ENCODE measurements at regions not wholly inside any gene's neighbourhood (a gene's known extent, or its start where the extent isn't known, plus 50 kb on each side); places are given as distances from the start of the nearest gene placed in this dataset.

DNA sequence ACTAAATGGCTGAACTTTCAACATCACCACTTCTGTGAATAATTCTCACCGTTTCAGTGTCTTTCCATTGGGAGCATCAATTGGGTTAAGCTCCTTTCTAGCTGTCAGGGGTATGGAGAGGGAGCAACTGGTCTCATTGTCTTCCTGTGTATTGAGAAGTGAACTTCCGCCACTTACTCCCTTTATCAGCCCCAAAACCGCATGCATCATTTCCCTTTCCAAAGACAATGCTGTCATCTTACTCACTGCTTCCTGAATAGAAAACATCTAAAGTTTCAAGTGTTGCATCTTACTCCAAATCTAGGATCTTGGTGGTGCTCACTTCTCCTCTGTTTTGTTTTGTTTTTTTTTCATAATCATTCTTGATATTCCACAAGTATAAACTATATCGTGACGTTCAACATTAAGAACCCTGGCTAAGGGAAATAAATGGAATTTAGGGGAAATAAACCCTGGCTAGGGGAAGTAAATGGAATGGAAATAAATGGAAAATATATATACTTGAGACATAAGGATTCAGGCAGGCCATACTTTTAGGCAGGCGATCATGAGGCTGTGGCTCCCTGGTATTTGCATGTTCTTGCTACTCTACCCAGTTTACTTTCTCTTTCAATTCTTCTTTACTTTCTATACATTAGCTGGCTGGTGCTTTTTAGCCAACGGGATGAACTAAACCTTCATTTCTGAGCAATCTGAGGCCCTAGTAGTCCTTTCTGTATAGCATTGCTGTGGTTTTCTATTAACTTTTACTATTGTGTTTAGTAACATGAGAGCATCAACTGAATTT, 371.9 kb downstream of the BMPER start:
- TF ChIP-seq, protein P1, sequence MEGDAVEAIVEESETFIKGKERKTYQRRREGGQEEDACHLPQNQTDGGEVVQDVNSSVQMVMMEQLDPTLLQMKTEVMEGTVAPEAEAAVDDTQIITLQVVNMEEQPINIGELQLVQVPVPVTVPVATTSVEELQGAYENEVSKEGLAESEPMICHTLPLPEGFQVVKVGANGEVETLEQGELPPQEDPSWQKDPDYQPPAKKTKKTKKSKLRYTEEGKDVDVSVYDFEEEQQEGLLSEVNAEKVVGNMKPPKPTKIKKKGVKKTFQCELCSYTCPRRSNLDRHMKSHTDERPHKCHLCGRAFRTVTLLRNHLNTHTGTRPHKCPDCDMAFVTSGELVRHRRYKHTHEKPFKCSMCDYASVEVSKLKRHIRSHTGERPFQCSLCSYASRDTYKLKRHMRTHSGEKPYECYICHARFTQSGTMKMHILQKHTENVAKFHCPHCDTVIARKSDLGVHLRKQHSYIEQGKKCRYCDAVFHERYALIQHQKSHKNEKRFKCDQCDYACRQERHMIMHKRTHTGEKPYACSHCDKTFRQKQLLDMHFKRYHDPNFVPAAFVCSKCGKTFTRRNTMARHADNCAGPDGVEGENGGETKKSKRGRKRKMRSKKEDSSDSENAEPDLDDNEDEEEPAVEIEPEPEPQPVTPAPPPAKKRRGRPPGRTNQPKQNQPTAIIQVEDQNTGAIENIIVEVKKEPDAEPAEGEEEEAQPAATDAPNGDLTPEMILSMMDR (IDR thresholded peaks at IDR 0.05) = no peak
- no peak overlapping the region for H3K27ac ChIP-seq
- no peaks in the 10 kb centered on the region for H3K27me3 ChIP-seq
- H3K4me1 ChIP-seq = no peaks in the 10 kb centered on the region
- H3K4me3 ChIP-seq = no peak overlapping the region
- no peaks in the 10 kb centered on the region for H3K36me3 ChIP-seq
- no peaks in the 10 kb centered on the region for H3K9me3 ChIP-seq
- DNase-seq (ENCODE audit: low spot score) = no peak

DNA sequence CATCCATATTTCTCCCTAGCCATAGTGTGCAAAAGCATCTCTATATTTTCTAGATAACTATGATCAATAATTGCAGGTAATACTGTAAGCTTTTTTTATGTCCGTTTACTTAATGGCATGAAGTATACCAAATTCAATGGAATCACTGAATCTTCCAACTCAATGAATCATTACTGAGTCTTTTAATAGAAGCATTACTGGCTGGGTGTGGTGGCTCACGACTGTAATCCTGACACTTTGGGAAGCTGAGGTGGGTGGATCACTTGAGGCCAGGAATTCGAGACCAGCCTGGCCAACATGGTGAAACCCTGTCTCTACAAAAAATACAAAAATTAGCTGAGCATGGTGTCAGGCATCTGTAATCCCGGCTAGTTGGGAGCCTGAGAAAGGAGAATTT, 372.5 kb downstream of the BMPER start:
- no peak for DNase-seq (ENCODE audit: low spot score)
- Histone ChIP-seq H3K4me1 (no peaks in the 10 kb centered on the region), H3K27me3 (no peaks in the 10 kb centered on the region), H3K9me3 (no peaks in the 10 kb centered on the region), H3K4me3 (no peak overlapping the region), H3K36me3 (no peaks in the 10 kb centered on the region), H3K27ac (no peak overlapping the region)
- TF ChIP-seq, protein P1 (IDR thresholded peaks at IDR 0.05) = no peak

DNA sequence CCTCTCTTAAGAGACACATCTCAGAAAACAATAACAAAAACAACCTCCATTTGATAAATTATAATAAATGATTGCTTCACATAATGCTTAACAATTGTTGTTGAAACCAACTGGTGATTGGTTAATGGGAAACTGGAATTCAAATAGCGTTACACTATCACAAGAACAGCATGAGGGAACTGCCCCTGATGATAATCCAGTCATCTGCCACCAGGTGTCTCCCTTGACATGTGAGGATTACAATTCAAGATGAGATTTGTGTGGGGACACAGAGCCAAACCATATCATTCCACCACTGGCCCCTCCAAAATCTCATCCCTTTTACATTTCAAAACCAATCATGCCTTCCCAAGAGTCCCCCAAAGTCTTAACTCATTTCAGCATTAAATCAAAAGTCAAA, 375.9 kb downstream of the BMPER start:
- no peak for DNase-seq (ENCODE audit: low spot score)
- TF ChIP-seq, protein P1 (IDR thresholded peaks at IDR 0.05) = no peak

DNA sequence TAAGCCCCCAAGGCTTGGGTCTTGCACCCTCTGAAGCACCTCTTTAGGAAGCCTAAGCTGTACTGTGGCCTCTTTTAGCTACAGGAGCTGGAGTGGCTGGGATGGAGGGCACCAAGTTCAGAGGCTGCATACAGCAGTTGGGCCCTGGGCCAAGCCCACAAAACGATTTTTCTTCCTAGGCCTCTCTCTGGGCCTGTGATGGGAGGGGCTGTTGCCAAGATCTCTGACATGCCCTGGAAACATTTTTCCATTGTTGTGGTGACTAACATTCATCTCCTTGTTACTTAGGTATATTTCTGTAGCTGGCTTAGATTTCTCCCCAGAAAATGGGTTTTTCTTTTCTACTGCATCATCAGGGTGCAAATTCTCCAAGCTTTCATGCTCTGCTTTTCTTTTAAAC, 375.7 kb upstream of the NPSR1 start:
- TF ChIP-seq, protein P1 (IDR thresholded peaks at IDR 0.05) = no peak
- H3K27ac ChIP-seq = no peak overlapping the region
- no peaks in the 10 kb centered on the region for H3K4me1 ChIP-seq
- no peak for DNase-seq (ENCODE audit: low spot score)
- H3K9me3 ChIP-seq = no peaks in the 10 kb centered on the region
- H3K4me3 ChIP-seq = no peak overlapping the region
- no peaks in the 10 kb centered on the region for H3K27me3 ChIP-seq
- no peaks in the 10 kb centered on the region for H3K36me3 ChIP-seq

More for the DNA sequence above, 375.9 kb downstream of the BMPER start:
- Histone ChIP-seq H3K4me3 (no peak overlapping the region), H3K27me3 (no peaks in the 10 kb centered on the region), H3K9me3 (no peaks in the 10 kb centered on the region), H3K4me1 (no peaks in the 10 kb centered on the region), H3K36me3 (no peaks in the 10 kb centered on the region), H3K27ac (no peak overlapping the region)

DNA sequence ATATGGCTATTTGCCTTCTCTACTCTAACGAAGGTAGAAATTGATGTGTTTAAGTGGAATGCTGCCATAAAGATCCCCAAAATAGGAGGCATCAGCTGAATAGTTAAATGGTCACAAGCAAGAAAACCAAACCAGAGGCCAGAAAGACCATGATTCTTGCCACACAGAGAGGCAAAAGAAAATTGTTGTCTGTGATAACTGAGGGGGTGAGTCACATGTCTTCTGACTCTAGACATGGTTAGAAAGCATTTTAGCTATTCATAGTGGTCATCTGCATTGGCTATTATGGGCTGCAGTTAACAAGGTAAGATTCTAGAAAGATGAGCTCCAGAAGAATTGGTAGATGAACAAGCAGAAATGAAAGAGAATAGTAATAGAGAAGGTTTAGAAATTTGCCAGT, 361.4 kb upstream of the NPSR1 start:
- TF ChIP-seq, protein P1 (IDR thresholded peaks at IDR 0.05) = no peak
- no peak overlapping the region for H3K4me3 ChIP-seq
- peaks cover 0 to 9% of the 10 kb centered on the region in 2 donors for H3K9me3 ChIP-seq
- no peak for DNase-seq (ENCODE audit: low spot score)
- H3K27ac ChIP-seq = no peak overlapping the region
- H3K36me3 ChIP-seq = no peaks in the 10 kb centered on the region
- no peaks in the 10 kb centered on the region for H3K4me1 ChIP-seq
- no peaks in the 10 kb centered on the region for H3K27me3 ChIP-seq

Measured in right atrium auricular region (tissue), 2 donors.